Endothelial cell (in vitro differentiated cells): ENCODE measurements at regions not wholly inside any gene's neighbourhood (a gene's known extent, or its start where the extent isn't known, plus 50 kb on each side); places are given as distances from the start of the nearest gene placed in this dataset.

Source experiments
- DNase-seq: peaks from one replicate; pipeline ENCODE4 v3.0.0; 2021; ENCODE audit warnings: low spot score
- H3K27ac Mint-ChIP-seq: one replicate; pipeline ENCODE4 v1.8.0; 2021; ENCODE audit warnings: mixed read lengths, inconsistent platforms; ENCODE audit not compliant: unreplicated experiment
- H3K27me3 Mint-ChIP-seq: one replicate; pipeline ENCODE4 v1.8.0; 2021; ENCODE audit warnings: mild to moderate bottlenecking, moderate library complexity, mixed read lengths, inconsistent platforms; ENCODE audit not compliant: unreplicated experiment
- H3K36me3 Mint-ChIP-seq: one replicate; pipeline ENCODE4 v1.8.0; 2021; ENCODE audit warnings: mild to moderate bottlenecking, low read depth, mixed read lengths, inconsistent platforms; ENCODE audit not compliant: unreplicated experiment
- H3K4me1 Mint-ChIP-seq: one replicate; pipeline ENCODE4 v1.8.0; 2021; ENCODE audit warnings: mild to moderate bottlenecking, mixed read lengths, inconsistent platforms; ENCODE audit not compliant: unreplicated experiment
- H3K4me3 Mint-ChIP-seq: one replicate; pipeline ENCODE4 v1.8.0; 2021; ENCODE audit warnings: mild to moderate bottlenecking, mixed read lengths, inconsistent platforms; ENCODE audit not compliant: unreplicated experiment
- H3K9me3 Mint-ChIP-seq: one replicate; pipeline ENCODE4 v1.8.0; 2021; ENCODE audit warnings: mixed read lengths, inconsistent platforms; ENCODE audit not compliant: unreplicated experiment
- TF ChIP-seq, protein P1 (sequence below): fragments of 200-600 bp; sonication (generic); IDR thresholded peaks from one replicate; pipeline ENCODE4 v1.5.0; 2021; ENCODE audit warnings: antibody characterized with exemption; ENCODE audit not compliant: unreplicated experiment

DNA sequence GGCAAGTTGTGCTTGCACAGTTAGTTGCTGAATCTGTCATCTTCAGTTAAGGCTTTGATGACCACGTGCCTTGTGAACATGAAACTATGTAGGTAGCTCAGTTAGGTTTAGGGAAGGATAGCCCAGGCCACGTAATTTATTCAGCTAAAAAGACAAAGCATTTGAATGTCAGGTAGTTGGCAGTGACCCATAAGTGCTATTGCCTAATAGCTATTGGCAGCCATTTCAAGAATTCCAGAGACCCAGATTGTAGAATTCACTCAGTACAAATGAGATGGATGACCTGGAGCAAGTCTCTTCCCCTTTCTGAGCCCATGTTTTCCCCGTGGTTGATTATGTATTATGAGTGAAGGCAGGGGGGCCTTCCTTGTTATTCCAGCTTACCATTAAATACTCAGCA lies 265.3 kb upstream of the ANO5 start:
- Mint-ChIP-seq H3K27me3 (peaks cover 1% of the 10 kb centered on the region), H3K9me3 (no peaks in the 10 kb centered on the region), H3K4me3 (no peak overlapping the region), H3K27ac (no peak overlapping the region), H3K36me3 (no peaks in the 10 kb centered on the region), H3K4me1 (no peaks in the 10 kb centered on the region)
- DNase-seq, result no peak
- TF ChIP-seq, protein P1, sequence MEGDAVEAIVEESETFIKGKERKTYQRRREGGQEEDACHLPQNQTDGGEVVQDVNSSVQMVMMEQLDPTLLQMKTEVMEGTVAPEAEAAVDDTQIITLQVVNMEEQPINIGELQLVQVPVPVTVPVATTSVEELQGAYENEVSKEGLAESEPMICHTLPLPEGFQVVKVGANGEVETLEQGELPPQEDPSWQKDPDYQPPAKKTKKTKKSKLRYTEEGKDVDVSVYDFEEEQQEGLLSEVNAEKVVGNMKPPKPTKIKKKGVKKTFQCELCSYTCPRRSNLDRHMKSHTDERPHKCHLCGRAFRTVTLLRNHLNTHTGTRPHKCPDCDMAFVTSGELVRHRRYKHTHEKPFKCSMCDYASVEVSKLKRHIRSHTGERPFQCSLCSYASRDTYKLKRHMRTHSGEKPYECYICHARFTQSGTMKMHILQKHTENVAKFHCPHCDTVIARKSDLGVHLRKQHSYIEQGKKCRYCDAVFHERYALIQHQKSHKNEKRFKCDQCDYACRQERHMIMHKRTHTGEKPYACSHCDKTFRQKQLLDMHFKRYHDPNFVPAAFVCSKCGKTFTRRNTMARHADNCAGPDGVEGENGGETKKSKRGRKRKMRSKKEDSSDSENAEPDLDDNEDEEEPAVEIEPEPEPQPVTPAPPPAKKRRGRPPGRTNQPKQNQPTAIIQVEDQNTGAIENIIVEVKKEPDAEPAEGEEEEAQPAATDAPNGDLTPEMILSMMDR, result no peak

DNA sequence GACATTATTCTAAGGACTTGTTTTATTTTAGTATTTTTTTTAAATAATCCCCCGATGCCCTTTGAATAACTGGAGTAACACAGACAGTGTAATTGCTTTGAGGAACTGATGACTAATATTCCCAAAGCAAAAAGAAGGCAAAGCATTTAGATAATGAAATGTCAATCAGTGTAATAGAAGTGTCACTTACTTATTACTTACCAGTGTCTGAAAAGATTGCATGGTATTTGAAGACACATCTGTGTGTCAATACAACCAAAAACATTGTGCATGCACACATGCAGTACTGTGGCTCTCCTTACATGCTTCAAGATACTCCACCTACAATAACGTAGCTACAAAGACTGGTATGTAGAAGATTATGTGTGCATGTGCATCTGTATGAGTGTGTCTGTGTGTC lies 264.0 kb upstream of the ANO5 start:
- H3K36me3 Mint-ChIP-seq, result no peaks in the 10 kb centered on the region
- DNase-seq, result no peak
- H3K4me3 Mint-ChIP-seq, result no peak overlapping the region
- no peaks in the 10 kb centered on the region for H3K4me1 Mint-ChIP-seq
- TF ChIP-seq, protein P1, result no peak
- H3K9me3 Mint-ChIP-seq, result no peaks in the 10 kb centered on the region
- no peak overlapping the region for H3K27ac Mint-ChIP-seq
- H3K27me3 Mint-ChIP-seq, result peaks cover 1% of the 10 kb centered on the region

DNA sequence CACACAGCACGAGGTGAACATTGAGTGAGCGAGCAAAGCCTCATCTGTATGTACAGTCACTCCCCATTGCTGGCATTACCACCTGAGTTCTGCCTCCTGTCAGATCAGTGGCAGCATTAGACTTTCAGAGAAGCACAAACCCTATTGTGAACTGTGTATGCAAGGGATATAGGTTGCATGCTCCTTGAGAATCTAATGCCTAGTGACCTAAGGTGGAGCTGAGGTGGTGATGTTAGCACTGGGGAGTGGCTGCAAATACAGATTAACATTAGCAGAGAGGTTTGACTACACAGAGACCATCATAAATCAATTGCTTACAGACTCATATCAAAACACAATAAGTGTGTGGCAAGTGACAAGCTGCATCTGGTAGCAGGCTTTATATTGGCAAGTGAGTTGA lies 262.5 kb upstream of the ANO5 start:
- no peaks in the 10 kb centered on the region for H3K36me3 Mint-ChIP-seq
- no peak overlapping the region for H3K4me3 Mint-ChIP-seq
- DNase-seq, result no peak
- peaks cover 1% of the 10 kb centered on the region for H3K27me3 Mint-ChIP-seq
- TF ChIP-seq, protein P1, result no peak
- no peaks in the 10 kb centered on the region for H3K4me1 Mint-ChIP-seq
- no peaks in the 10 kb centered on the region for H3K9me3 Mint-ChIP-seq
- no peak overlapping the region for H3K27ac Mint-ChIP-seq

DNA sequence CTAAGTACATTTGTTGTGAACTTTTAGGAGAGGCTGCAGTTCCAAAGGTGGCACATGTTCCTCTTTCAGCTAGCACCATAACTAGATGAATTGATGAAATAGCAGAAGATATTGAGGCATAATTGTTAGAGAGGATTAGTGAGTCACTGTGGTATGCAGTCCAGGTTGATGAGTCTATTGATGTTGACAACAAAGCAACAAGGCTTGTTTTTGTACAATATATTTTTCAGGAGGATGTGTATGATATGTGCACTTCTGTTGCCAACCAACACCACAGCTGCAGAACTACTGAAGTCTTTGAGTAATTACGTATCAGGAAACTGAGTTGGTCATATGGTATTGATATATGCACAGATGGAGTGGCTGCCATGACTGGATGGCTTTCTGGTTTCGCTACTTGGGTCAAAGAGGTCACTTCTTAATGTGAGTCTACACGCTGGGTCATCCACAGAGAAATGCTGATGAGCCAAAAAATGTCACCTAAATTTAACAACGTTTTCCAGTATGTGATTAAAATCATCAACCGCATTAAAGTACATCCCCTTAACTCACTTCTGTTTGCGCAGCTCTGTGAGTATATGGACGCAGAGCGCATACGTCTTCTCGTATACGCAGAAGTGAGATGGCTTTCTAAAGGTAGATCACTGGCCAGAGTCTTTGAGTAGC lies 261.3 kb upstream of the ANO5 start:
- TF ChIP-seq, protein P1, result no peak
- no peak overlapping the region for H3K4me3 Mint-ChIP-seq
- H3K4me1 Mint-ChIP-seq, result no peaks in the 10 kb centered on the region
- H3K27ac Mint-ChIP-seq, result no peak overlapping the region
- H3K9me3 Mint-ChIP-seq, result no peaks in the 10 kb centered on the region
- no peaks in the 10 kb centered on the region for H3K36me3 Mint-ChIP-seq
- peaks cover 1% of the 10 kb centered on the region for H3K27me3 Mint-ChIP-seq
- DNase-seq, result no peak

DNA sequence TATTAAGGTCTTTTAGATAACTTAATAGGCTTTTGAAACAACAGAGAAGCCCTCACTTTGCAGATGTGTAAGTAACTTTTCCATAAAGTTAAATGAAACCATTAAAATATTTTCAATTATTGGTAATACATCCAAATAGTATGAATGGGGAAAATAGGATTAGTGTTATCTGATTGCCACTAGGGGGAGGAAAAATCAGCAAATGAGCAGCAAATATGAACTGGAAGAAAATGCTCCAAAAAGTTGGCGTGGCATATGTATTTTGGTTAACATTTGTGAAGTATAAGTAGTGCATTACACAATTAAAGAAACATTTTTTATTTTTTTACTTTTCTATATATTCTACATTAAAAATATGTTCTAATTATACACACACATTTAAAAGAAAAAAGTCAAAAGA lies 259.8 kb upstream of the ANO5 start:
- no peaks in the 10 kb centered on the region for H3K36me3 Mint-ChIP-seq
- H3K9me3 Mint-ChIP-seq, result no peaks in the 10 kb centered on the region
- H3K27ac Mint-ChIP-seq, result no peak overlapping the region
- no peak for DNase-seq
- no peak overlapping the region for H3K4me3 Mint-ChIP-seq
- TF ChIP-seq, protein P1, result peak; percentile 73
- H3K27me3 Mint-ChIP-seq, result peaks cover 1% of the 10 kb centered on the region
- no peaks in the 10 kb centered on the region for H3K4me1 Mint-ChIP-seq
